GM18870 (cell line): ENCODE measurements at regions not wholly inside any gene's neighbourhood (a gene's known extent, or its start where the extent isn't known, plus 50 kb on each side); places are given as distances from the start of the nearest gene placed in this dataset.
"Not testable (repeated sequence)": the region's sequence is repeated elsewhere in the genome, so short reads cannot be mapped to it uniquely, and the experiment has no call there.

Source experiments
- ATAC-seq: cut with Tn5 transposase; IDR thresholded peaks from one replicate; pipeline ENCODE4 v1.9.1; 2021; ENCODE audit warnings: moderate library complexity; ENCODE audit not compliant: unreplicated experiment

- ATAC-seq, result no peak
Observed at GRCh38 chr3:69493157-69493556, 107.3 kb upstream of the FRMD4B start.

GRCh38 chr3:69491975-69492374, 106.1 kb upstream of the FRMD4B start:
- no peak for ATAC-seq

GRCh38 chr3:69490971-69491370, 105.1 kb upstream of the FRMD4B start:
- ATAC-seq, result no peak

GRCh38 chr3:69490235-69490634, 104.3 kb upstream of the FRMD4B start:
- ATAC-seq, result no peak

- no peak for ATAC-seq
Observed at GRCh38 chr3:69488026-69488425, 102.1 kb upstream of the FRMD4B start.

GRCh38 chr3:69485489-69485888, 99.6 kb upstream of the FRMD4B start:
- no peak for ATAC-seq

GRCh38 chr3:69484507-69485393, 98.9 kb upstream of the FRMD4B start:
- ATAC-seq, result no peak

GRCh38 chr3:69483449-69483848, 97.6 kb upstream of the FRMD4B start:
- ATAC-seq, result no peak

- ATAC-seq, result not testable (repeated sequence)
Observed at GRCh38 chr3:69480986-69481385, 95.1 kb upstream of the FRMD4B start.

GRCh38 chr3:69474186-69474585, 88.3 kb upstream of the FRMD4B start:
- ATAC-seq, result no peak

- ATAC-seq, result no peak
Observed at GRCh38 chr3:69472093-69472492, 86.2 kb upstream of the FRMD4B start.

- no peak for ATAC-seq
Observed at GRCh38 chr3:69463531-69463930, 77.6 kb upstream of the FRMD4B start.

- ATAC-seq, result no peak
Observed at GRCh38 chr3:69462826-69463100, 76.9 kb upstream of the FRMD4B start.

GRCh38 chr3:69462022-69462825, 76.3 kb upstream of the FRMD4B start:
- no peak for ATAC-seq

GRCh38 chr3:69460034-69460433, 74.1 kb upstream of the FRMD4B start:
- ATAC-seq, result no peak

- ATAC-seq, result no peak
Observed at GRCh38 chr3:69458803-69459365, 73.0 kb upstream of the FRMD4B start.

GRCh38 chr3:69456631-69457030, 70.7 kb upstream of the FRMD4B start:
- ATAC-seq, result no peak

- ATAC-seq, result no peak
Observed at GRCh38 chr3:69454204-69454787, 68.4 kb upstream of the FRMD4B start.

GRCh38 chr3:69452295-69452694, 66.4 kb upstream of the FRMD4B start:
- no peak for ATAC-seq

GRCh38 chr3:69451594-69451993, 65.7 kb upstream of the FRMD4B start:
- no peak for ATAC-seq

GRCh38 chr3:69448877-69449276, 63.0 kb upstream of the FRMD4B start:
- no peak for ATAC-seq
